Spleen (tissue), 7 donors: ENCODE measurements at regions not wholly inside any gene's neighbourhood (a gene's known extent, or its start where the extent isn't known, plus 50 kb on each side); places are given as distances from the start of the nearest gene placed in this dataset.

ENCODE experiments used
- POLR2A ChIP-seq, 3 donors: fragments of 450-650 bp; IDR thresholded peaks; one replicate each; pipeline ENCODE4 v1.5.1; 2017; ENCODE audit warnings: antibody characterized with exemption in 3 of 3, mild to moderate bottlenecking in 1 of 3
- POLR2AphosphoS5 ChIP-seq, 3 donors: sonication (generic); formaldehyde crosslinking; IDR thresholded peaks; one replicate each; pipeline ENCODE4 v1.5.1; 2017; ENCODE audit warnings: antibody characterized with exemption in 3 of 3
- TF ChIP-seq, protein P1 (sequence below), 11 experiments: fragments of 200-600 bp in 7 of 11; fragments of 450-650 bp in 4 of 11; sonication (generic) in 4 of 11; IDR thresholded peaks in 8 of 11; conservative IDR thresholded peaks in 3 of 11; 1 replicate in 7 of 11; 2 replicates in 4 of 11; pipeline versions ENCODE4 v1.4.0 to v1.8.0; 2016 to 2021; ENCODE audit warnings: antibody characterized with exemption in 11 of 11, inconsistent platforms in 4 of 11, mild to moderate bottlenecking in 1 of 11
- donor health status: DM: no; HTN: no; CAD: no; lungs with moderate emphysema.
- donor health status: DM: no; HTN: no; CAD: no.
- donor health status: DM: no; HTN: no; CAD: no.

DNA sequence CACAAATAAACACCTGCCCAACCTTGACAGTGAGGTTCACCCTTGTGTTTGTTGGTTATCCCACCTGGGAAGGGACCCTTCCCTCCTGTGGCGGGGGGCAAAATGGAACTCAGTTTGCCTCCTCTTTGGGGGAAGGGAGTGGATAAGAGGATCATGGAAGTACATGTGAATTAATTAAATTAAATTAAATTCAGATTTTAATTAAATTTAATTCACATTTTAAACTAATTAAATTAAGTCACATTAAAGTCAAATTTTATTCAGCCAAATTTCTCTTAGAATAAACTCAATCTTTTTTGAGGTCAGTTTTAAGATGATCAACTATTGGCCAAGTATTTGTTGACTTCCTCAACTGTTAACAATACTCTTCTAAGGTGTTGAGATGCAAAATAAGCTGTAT lies 252.4 kb upstream of the AJAP1 start:
- TF ChIP-seq, protein P1, sequence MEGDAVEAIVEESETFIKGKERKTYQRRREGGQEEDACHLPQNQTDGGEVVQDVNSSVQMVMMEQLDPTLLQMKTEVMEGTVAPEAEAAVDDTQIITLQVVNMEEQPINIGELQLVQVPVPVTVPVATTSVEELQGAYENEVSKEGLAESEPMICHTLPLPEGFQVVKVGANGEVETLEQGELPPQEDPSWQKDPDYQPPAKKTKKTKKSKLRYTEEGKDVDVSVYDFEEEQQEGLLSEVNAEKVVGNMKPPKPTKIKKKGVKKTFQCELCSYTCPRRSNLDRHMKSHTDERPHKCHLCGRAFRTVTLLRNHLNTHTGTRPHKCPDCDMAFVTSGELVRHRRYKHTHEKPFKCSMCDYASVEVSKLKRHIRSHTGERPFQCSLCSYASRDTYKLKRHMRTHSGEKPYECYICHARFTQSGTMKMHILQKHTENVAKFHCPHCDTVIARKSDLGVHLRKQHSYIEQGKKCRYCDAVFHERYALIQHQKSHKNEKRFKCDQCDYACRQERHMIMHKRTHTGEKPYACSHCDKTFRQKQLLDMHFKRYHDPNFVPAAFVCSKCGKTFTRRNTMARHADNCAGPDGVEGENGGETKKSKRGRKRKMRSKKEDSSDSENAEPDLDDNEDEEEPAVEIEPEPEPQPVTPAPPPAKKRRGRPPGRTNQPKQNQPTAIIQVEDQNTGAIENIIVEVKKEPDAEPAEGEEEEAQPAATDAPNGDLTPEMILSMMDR (IDR thresholded peaks at IDR 0.05 in 8 of 11, conservative IDR thresholded peaks at IDR 0.05 in 3 of 11): no peak
- no peak for TF ChIP-seq POLR2A (IDR thresholded peaks at IDR 0.05)
- no peak for TF ChIP-seq POLR2AphosphoS5 (IDR thresholded peaks at IDR 0.05)
